ENCODE measurements at regions not wholly inside any gene's neighbourhood (a gene's known extent, or its start where the extent isn't known, plus 50 kb on each side); places are given as distances from the start of the nearest gene placed in this dataset.

- DNase-seq (no peak), ATAC-seq (no peak)
- Mint-ChIP-seq H3K9me3 (no peaks in the 10 kb centered on the region), H3K4me1 (no peaks in the 10 kb centered on the region), H3K27me3 (ENCODE audit: low read depth in 2 of 2) (no peaks in the 10 kb centered on the region), H3K36me3 (no peaks in the 10 kb centered on the region), H3K4me3 (no peak overlapping the region), H3K27ac (no peak overlapping the region)
- H3K4me3 ChIP-seq (ENCODE audit: low read length), result no peak overlapping the region
- no peaks in the 10 kb centered on the region for H3K27me3 ChIP-seq (ENCODE audit: control insufficient read depth, insufficient read depth, low read length)
- intact Hi-C loops (cut with micrococcal nuclease), result no loop called here
- no peaks in the 10 kb centered on the region for H3K4me1 ChIP-seq (ENCODE audit: control insufficient read depth, insufficient read depth, low read length)
- no peak overlapping the region for H3K27ac ChIP-seq (ENCODE audit: low read length)
- 88% methylated on average over 4 of the region's 5 CpGs for WGBS (ENCODE audit: insufficient coverage)
- no peaks in the 10 kb centered on the region for H3K9me3 ChIP-seq (ENCODE audit: control insufficient read depth, insufficient read depth, low read length)
- no peak for TF ChIP-seq CTCF (IDR thresholded peaks at IDR 0.05)
- H3K36me3 ChIP-seq (ENCODE audit: control insufficient read depth, insufficient read depth, low read length), result no peaks in the 10 kb centered on the region
Observed at GRCh38 chr1:60747353-60747752, 335.0 kb upstream of the NFIA start.

GRCh38 chr1:60746278-60746791 lies 336.0 kb upstream of the NFIA start:
- 91% methylated on average over 13 of the region's 13 CpGs for WGBS (ENCODE audit: insufficient coverage)
- H3K4me1 Mint-ChIP-seq, result no peaks in the 10 kb centered on the region
- ATAC-seq (no peak), DNase-seq (no peak)
- Histone ChIP-seq H3K4me3 (ENCODE audit: low read length) (no peak overlapping the region), H3K36me3 (ENCODE audit: control insufficient read depth, insufficient read depth, low read length) (no peaks in the 10 kb centered on the region), H3K4me1 (ENCODE audit: control insufficient read depth, insufficient read depth, low read length) (no peaks in the 10 kb centered on the region), H3K27me3 (ENCODE audit: control insufficient read depth, insufficient read depth, low read length) (no peaks in the 10 kb centered on the region), H3K9me3 (ENCODE audit: control insufficient read depth, insufficient read depth, low read length) (no peaks in the 10 kb centered on the region), H3K27ac (ENCODE audit: low read length) (no peak overlapping the region)
- intact Hi-C loops (cut with micrococcal nuclease), result no loop called here
- H3K27me3 Mint-ChIP-seq (ENCODE audit: low read depth in 2 of 2), result no peaks in the 10 kb centered on the region
- H3K9me3 Mint-ChIP-seq, result no peaks in the 10 kb centered on the region
- no peaks in the 10 kb centered on the region for H3K36me3 Mint-ChIP-seq
- no peak overlapping the region for H3K4me3 Mint-ChIP-seq
- no peak overlapping the region for H3K27ac Mint-ChIP-seq
- no peak for TF ChIP-seq CTCF (IDR thresholded peaks at IDR 0.05)

- no peaks in the 10 kb centered on the region for H3K9me3 Mint-ChIP-seq
- Histone ChIP-seq H3K4me1 (ENCODE audit: control insufficient read depth, insufficient read depth, low read length) (no peaks in the 10 kb centered on the region), H3K36me3 (ENCODE audit: control insufficient read depth, insufficient read depth, low read length) (no peaks in the 10 kb centered on the region), H3K27me3 (ENCODE audit: control insufficient read depth, insufficient read depth, low read length) (no peaks in the 10 kb centered on the region), H3K4me3 (ENCODE audit: low read length) (no peak overlapping the region), H3K27ac (ENCODE audit: low read length) (no peak overlapping the region), H3K9me3 (ENCODE audit: control insufficient read depth, insufficient read depth, low read length) (no peaks in the 10 kb centered on the region)
- no peaks in the 10 kb centered on the region for H3K27me3 Mint-ChIP-seq (ENCODE audit: low read depth in 2 of 2)
- no peaks in the 10 kb centered on the region for H3K4me1 Mint-ChIP-seq
- H3K36me3 Mint-ChIP-seq, result no peaks in the 10 kb centered on the region
- 49% methylated on average over 2 of the region's 2 CpGs for WGBS (ENCODE audit: insufficient coverage)
- TF ChIP-seq CTCF (IDR thresholded peaks at IDR 0.05), result no peak
- intact Hi-C loops (cut with micrococcal nuclease), result no loop called here
- no peak overlapping the region for H3K4me3 Mint-ChIP-seq
- no peak for ATAC-seq
- no peak for DNase-seq
- no peak overlapping the region for H3K27ac Mint-ChIP-seq
Observed at GRCh38 chr1:60745484-60745883, 336.9 kb upstream of the NFIA start.

GRCh38 chr1:60742339-60742738 lies 340.0 kb upstream of the NFIA start:
- no peak overlapping the region for H3K27ac ChIP-seq (ENCODE audit: low read length)
- H3K4me1 ChIP-seq (ENCODE audit: control insufficient read depth, insufficient read depth, low read length), result no peaks in the 10 kb centered on the region
- Mint-ChIP-seq H3K27ac (no peak overlapping the region), H3K36me3 (no peaks in the 10 kb centered on the region), H3K4me1 (no peaks in the 10 kb centered on the region), H3K27me3 (ENCODE audit: low read depth in 2 of 2) (no peaks in the 10 kb centered on the region), H3K9me3 (no peaks in the 10 kb centered on the region), H3K4me3 (no peak overlapping the region)
- 90% methylated on average over 4 of the region's 4 CpGs for WGBS (ENCODE audit: insufficient coverage)
- intact Hi-C loops (cut with micrococcal nuclease), result no loop called here
- H3K27me3 ChIP-seq (ENCODE audit: control insufficient read depth, insufficient read depth, low read length), result no peaks in the 10 kb centered on the region
- no peaks in the 10 kb centered on the region for H3K9me3 ChIP-seq (ENCODE audit: control insufficient read depth, insufficient read depth, low read length)
- ATAC-seq (no peak), DNase-seq (no peak)
- no peak for TF ChIP-seq CTCF (IDR thresholded peaks at IDR 0.05)
- no peak overlapping the region for H3K4me3 ChIP-seq (ENCODE audit: low read length)
- H3K36me3 ChIP-seq (ENCODE audit: control insufficient read depth, insufficient read depth, low read length), result no peaks in the 10 kb centered on the region
